ENCODE measurements at regions not wholly inside any gene's neighbourhood (a gene's known extent, or its start where the extent isn't known, plus 50 kb on each side); places are given as distances from the start of the nearest gene placed in this dataset.

DNA sequence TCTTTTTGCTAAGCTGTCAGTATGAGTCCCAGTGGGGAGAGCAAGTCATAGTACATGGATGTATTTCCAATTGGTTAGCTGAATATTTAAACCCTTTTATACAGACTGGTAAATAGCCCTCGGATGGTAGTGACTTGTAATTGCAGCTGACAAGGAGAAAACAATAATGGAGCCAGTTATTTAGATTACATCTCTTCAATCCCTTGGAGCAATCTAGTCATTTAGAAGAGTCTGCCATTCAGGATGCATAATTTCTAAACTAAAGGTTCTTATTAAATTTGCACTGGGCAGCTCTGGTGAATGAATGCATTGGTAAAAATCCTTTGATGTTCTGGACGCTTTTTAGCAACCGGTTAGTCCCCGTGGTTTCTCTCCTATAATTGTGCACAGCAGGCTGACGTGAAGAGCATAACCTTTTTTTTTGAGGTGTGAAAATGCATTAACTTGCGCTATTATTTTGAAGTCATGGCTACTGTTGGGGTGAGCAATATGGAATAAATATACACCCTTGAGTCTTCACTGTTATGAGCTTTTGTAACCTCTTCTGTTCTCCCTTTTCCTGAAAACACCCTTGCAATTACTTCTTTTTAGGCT is 158.6 kb upstream of the CD180 start:
- no peak for DNase-seq

DNA sequence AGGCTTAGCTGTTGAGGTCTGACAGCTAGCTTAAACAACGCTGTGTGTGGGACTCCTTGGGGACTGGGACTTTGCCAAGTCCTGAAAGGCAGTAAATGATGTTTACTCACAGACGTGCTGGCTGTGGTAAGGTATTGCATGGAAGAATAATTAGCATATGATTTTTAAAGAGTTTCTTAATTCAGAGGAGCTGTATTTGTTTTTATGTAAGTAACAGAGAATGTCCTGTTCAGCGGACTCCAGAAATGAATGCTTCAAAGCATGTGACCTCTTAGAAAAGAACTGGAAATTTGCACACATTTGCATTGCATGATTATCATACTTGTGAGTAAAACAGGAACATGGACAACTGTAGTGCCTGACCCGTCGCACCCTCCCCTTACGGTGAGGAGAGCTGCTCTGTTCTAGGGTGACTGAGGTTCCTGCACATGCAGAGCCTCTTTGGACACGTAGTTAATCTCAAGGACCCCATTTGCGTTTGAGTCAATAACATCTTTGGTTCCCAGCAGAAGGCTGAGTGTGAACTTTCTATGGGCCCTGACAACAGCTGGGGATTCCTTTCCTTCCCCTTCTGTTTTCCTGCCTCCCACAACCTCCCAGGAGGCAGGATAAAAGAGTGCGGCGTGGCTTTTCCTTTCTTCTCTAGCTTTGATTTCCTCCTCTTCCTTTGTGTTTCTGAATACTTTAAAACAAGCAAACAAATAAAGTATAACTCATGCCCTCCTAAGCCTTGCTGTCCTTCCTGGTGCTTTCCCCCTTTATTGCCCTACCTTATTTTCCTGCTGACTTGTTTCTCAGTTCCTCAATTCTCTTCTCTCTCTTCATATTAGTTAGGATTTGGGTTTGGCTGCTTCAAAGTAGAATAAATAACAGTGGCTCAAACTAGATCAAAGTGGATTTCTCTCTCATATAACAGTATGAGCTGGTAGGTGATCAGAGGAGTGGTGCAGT is 157.2 kb upstream of the CD180 start:
- DNase-seq, result no peak

DNA sequence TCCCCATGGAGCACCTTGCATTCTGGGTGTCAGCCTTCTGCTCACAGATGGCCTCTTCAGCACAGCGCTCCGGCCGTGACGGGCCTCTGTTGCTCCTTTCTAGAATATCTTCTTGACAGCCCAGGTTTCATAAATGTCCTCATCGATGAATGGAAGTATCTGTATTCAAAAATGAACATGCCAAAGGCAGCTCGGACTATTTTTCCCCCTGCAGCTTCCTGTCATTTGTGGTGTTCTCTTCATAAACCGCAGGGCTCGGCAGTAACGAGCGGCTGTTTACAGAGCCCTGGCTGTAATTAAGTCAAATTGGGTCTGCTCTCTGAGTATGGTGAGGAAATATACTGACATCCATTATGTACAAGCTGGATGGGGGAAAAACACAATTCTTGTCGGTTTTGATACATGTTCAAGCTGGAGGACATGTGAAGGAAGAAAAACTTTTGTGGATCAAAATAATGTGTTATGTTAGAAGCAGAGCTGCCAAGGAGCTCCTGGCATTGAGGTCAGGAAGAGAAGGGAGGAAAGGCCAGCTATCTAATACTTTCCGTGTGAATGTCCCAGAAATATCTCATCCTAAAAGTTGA is 154.1 kb upstream of the CD180 start:
- DNase-seq, result no peak

DNA sequence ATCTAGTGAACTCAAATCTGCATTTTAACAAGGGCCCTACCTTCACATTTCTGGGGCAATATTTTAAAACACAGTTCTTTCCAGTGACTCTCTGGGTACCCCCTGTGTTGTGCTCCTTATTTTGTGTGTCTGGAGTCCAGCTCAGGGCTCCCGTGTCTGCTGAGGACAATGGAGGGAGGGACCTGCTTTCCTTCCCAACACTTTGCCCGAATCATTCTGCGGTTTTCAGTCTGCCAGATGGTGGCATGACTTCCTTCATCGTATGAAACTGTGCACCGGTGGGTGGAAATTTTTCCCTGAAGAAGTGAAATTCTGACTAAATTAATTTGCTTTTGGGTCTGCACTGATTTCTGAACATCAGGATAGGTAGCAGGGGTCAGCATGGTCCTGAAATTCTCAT is 153.6 kb upstream of the CD180 start:
- no peak for DNase-seq

DNA sequence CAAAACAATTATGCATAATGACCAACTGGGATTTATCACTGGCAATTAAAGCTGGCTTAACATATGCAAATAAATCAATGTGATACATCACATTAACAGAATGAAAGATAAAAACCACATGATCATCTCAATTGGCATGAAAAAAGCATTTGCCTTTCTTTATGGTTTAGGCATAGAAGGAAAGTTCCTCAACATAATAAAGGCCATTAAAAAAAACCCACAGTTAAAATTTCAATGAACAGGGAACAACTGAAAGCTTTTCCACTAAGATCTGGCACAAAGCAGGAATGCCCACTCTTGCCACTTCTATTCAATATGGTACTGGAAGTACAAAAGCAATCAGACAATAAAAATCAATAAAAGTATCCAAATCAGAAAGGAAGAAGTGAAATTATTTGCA is 151.2 kb upstream of the CD180 start:
- DNase-seq, result no peak

DNA sequence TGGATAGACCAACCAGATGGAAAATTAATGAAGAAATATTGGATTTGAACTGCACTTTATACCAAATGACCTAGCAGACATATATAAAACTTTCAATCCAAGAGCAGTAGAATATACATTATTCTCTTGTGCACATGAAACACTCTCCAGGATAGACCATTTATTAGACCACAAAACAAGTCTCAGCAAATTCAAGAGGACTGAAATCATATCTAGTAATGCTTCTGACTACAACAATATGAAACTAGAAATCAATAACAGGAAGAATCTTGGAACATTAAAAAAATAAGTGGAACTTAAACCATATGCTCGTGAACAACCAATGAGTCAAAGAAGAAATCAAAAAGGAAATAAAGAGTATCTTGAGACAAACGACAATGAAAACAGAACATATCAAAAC is 150.0 kb upstream of the CD180 start:
- no peak for DNase-seq

DNA sequence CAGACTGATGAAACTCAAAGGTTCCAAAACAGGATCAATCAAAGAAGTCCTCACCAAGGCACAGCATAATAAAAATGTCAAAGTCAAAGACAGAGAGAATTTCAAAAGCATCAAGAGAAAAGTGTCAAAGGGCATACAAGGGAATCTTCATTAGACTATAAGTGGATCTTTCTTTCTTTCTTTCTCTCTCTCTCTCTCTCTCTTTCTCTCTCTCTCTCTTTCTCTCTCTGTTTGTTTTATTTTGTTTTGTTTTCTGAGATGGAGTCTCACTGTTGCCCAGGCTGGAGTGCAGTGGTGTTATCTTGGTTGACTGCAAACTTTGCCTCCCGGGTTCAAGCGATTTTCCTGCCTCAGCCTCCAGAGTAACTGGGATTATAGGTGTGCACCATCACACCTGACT is 148.3 kb upstream of the CD180 start:
- DNase-seq, result no peak

DNA sequence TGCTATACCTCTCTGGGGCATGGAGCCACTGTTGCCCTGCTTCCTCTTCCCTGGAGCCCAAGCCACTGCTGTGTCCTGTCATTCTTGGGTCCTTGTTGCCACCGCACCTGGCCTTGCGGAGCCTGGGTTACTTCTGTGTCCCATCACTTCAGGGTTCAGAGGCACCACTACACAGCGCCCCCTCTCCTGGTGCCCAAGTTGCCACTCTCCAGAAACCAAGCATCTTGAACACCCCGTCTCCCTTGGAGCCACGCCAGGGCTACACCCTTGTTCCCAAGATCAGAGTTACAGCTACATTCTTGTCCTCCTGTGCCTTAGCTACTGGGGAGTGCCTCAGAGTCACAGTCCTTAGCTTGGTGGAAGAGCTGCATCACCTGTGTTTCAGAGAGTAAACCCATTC is 147.2 kb upstream of the CD180 start:
- DNase-seq, result no peak

DNA sequence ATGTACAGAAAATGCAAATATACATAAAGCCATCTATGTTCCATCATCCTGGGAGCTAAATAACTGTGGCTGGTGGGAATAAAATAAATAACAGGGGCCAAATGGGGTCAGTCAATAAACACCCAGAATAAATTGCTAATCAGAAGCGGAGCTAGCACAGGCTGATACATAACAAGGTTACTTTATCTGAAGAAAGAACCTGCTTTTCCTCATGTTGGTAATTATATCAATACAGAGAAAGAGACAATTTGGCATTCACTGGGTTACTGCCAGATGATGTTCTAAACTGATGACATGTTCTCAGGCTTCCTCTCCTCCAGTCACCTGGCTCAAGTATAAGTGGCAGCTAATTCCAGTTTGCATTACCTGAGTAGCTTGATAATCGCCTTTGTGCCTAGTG is 144.9 kb upstream of the CD180 start:
- DNase-seq, result no peak

DNA sequence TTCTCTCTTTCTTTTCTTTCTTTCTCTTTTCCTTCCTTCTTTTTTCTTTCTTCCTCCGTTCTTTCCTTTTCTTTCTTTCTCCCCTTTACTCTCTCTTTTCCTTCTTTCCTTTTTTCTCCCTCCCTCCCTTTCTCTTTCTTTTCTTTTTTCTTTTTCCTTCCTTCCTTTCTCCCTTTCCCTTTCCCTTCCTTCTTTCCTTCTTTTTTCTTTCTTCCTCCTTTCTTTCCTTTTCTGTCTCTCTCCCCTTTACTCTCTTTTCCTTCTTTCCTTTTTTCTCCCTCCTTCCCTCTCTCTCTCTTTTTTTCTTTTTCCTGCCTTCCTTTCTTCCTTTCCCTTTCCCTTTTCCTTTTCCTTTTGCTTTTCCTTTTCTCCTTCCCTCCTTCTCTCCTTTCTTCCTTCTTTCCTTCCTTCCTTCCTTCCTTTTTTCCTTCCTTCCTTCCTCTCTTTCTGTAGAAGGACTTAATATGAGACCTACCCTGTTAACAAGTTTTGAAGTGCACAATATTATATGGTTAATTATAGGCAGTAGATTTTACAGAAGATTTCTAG is 142.7 kb upstream of the CD180 start:
- DNase-seq, result no peak

DNA sequence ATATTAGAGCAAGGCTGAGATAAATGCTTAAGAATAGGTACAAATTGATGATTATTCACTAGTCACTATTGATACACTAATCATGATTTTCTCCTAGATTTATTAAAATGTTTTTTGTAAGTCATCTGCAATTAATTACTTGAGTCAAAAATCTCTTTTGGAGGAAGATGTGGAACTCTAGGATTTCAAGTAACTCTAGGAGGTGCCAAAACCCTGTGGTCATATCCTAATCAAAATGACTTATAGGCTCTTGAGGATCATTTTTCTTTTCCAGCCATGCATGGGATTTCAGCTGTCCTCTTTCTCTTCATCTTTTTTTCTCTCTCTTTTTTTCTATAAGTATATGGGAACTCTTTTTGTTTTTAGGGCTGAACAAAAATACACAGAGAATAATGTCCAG is 141.8 kb upstream of the CD180 start:
- peak; percentile 6 for DNase-seq

DNA sequence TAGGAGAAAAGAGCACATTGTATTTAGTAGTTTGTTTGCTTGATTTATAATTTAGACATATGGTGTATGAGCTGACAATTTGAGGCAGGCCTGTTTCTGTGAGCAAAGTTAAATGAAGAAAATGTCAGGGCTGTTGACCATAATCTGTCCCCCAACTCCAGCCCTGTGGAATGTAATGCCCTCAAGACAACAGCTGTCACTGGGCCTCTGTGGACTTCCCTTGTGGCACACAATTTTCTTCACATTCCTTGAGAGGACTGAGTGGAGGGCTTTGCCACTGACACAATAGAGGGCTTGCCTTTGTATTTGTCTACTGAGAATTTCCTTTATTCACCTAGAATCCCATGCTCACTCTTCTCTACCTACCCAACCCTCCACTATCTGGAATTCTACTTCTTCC is 141.2 kb upstream of the CD180 start:
- no peak for DNase-seq

DNA sequence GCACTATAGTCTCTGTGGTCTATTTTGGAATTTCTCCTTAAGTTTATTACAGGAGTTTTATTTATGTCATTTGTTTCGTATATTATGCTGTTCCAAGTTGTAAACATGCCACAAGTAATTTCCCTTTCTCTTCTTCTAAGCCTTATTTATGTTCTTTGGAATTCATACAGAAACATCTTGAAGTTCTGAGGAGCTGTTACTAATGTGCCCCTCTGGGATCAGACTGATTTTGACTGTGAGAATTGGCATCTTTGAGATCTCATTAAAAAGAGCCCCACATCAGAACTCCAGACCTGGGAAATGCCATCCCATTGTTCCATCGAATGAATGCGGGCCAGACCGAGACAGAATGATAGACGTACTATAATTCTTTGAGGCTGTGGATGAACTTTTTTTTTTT is 138.8 kb upstream of the CD180 start:
- DNase-seq, result no peak

DNA sequence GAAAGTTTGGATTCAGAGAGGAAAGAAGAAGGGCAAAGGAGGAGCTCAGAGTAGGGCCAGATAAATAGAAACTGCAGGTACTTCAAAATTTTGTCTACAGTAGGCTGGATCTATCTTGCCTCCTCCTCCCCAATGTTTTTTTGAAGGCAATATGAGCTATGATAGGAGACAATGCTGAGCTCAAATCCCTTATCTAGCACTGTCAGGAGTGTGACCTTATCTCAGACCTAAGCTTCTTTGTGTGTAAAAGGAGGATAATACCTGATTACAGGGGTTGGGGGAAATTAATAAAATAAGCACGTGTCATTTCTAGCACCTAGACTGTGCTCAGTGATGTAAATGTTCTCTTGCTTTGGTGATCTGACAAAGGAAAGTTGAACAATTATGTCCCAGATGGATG is 137.8 kb upstream of the CD180 start:
- no peak for DNase-seq

DNA sequence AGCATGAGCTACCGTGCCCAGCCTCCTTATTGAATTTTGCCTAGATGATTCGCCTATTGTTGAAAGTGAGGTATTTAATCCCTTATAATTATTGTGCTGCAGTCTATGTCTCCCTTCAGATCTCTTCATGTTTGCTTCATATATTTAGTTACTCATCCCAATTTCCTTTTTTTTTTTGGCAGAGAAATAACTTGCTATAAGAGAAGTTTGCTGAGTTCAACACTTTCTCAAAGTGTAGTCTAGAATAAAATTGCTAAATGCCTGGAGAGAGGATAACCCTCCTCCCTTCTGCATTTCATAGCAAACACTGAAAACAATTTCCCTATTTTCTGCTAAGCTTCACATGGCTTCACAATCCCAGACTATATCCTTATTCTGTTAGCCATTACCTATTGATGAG is 136.6 kb upstream of the CD180 start:
- DNase-seq, result no peak

DNA sequence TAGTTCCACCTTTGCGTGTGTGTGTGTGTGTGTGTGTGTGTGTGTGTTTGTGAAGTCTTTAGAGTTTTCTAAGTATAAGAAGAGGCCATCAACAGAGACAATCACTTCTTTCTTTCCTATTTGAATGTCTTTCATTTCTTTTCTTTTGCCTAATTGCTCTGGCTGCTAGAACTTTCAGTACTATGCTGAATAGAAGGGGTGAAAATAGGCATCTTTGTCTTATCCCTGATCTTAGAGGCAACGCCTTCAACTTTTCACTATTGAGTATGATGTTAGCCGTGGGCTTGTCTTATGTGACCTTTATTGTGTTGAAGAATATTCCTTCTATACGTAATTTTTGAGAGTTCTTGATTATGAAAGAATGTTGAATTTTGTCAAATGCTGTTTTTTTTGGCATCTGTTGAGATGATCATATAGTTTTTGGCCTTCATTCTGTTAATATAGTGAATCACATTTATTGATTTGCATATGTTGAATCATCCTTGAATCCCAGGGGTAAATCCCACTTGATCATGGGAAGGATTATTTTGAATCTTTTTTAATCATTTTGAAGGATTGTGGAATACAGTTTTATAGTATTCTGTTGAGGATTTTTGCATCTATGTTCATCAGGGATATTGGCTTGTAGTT is 134.8 kb upstream of the CD180 start:
- peak; percentile 40 for DNase-seq

DNA sequence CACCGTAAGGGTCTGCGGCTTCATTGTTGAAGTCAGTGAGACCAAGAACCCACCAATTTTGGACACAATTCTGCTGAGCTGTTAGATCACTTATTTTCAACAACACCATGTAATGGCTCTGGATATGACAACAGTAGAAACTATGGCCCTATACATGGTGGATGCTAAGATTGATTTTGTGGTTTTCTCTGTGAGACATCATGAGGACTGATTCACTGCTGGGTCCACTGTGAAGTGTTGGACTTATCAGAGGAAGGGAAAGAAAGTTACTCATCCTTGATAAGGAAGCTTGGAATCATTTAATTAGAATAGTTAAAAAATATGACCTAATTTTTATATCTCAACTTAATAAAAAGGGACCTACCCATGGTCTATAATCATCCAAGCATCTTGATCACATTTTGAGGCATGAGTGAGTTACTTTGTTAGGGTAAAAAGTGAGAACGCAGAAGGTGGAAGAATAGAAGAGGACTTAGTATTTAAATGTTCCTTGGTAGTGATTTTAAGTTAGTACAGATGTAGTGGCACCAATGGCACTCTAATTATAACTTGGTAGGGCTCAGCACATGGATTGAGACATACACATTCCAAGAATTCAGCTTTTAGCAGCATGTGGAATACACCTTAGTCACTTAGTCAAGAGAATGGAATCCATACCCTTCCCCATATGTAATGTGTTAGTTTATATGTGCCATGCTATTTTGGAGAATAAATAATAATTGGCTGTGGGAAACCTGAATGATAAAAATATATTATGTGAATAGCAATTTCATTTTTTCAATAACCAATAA is 123.5 kb upstream of the CD180 start:
- no peak for DNase-seq

DNA sequence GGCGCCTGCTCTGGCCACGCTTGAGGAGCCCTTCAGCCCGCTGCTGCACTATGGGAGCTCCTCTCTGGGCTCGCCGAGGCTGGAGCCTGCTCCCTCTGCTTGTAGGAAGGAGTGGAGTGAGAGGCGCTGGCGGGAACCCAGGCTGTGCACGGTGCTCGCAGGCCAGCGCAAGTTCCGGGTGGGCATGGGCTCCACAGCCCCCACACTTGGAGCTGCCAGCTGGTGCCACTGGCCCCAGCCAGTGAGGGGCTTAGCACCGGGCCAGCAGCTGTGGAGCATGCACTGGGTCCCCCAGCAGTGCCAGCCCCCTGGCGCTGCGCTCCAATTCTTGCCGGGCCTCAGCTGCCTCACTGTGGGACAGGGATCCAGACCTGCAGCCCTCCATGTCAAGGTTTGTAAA is 122.1 kb upstream of the CD180 start:
- no peak for DNase-seq

DNA sequence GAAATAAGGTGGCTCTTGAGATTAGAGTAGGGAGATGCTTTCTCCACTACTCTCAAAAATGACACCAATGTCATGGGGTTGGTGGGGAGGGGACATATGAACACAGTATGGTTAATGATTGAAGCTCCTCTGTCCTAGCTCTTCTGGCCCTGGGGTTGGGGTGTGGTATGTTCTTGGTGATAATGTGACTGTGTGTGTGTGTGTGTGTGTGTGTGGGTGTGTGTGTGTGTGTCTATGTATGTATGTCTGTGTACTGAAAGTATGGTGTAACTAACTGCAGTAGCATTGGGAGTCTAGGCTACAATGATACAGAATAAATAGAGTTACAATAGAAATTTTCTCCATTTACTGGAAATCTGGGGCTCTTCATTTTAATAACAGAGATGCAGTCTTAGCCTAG is 121.0 kb upstream of the CD180 start:
- DNase-seq, result no peak

DNA sequence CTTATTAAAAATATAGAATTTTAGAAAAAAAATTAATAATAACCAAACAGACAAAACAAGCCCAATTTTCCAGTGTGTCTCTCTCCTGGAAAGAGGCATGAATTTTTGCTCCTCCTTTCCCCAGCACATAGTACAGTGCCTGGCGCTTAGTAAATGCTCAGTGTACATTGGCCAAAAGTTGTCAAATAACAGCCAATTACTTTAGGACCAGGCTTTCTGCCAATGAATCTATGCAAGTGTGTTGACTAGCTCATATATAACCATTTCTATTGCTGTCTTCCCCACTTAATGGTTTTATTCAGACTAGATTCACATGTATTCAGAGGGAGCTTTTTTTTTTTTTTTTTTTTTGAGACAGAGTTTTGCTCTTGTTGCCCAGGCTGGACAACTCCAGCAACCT is 120.1 kb upstream of the CD180 start:
- no peak for DNase-seq

DNA sequence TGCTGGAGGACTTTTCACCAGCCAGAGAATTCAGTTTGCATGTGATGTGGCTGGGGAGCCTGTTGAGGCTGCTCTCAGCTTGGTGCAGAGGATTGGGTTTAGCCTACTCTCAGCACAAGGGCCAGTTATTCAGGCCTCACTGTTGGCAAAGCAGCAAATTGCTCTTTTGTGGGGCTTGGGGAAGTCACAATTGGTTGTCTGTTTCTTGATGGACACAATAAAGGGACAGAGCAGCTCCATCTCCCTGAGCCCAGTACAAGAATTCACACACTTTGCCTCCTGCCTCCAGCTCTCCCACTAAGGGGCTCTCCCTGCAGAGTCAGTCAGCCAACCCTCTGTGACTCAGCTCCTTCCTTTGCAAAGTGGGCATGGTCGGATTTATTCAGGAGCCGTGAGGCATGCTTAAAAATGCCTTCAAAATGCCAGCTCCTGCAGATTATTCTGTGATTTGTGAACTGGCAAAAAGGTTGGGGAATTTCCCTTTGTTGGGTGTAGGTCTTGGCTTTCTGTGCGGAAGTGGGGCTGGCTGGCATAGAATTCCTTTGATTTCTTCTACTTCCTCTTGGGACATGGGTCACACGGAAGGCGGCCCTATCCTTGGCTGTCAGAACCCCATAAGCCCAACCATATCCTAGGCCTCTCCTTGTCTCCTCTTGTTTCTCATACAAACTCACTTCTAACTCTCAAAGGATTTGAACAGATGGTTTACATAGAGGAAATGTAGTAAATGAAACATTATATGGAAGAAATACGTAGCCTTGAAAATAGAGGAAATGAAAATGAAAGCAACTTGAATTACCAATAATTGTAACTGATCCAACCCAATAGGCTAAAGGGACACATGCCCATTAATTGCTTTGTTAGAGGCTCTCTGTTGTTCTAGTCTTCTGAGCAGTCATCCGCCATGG is 118.7 kb upstream of the CD180 start:
- DNase-seq, result peak; percentile 81
